ENCODE measurements at regions not wholly inside any gene's neighbourhood (a gene's known extent, or its start where the extent isn't known, plus 50 kb on each side); places are given as distances from the start of the nearest gene placed in this dataset.

DNA sequence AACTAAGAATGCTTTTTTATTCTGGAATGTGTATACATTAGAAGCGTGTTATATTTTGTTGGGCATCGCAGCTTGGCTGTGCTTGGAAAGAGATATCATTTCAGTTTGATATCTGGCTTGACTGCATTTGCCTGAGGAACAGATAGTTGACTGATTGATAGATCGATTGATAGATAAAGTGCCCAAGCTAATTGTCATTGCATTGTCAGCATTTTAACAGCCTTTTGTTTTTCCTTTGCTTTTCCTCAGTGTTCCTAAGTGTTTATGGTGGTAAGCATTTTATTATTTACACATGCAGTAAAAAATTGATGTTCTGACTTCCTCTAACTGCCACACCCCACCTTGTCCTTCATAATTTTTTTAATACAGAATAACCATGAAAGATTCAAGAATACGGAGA, 180.9 kb upstream of the GRIK2 start:
- in situ Hi-C loops (cut with MboI), result no loop called here
- H3K9ac ChIP-seq, result no peak overlapping the region
- WGBS, 2 experiments (ENCODE audit: low coverage in 1 of 2, low lambda C conversion rate in 2 of 2, missing lambda C conversion rate in 2 of 2), result 52 to 67% methylated on average over 4 of the region's 4 CpGs
- no peaks in the 10 kb centered on the region for H3K79me2 ChIP-seq (ENCODE audit: insufficient read depth)
- no peaks in the 10 kb centered on the region for H4K20me1 ChIP-seq (ENCODE audit: insufficient read depth)
- H3K4me2 ChIP-seq (ENCODE audit: unreplicated experiment), result no peak overlapping the region
- no peaks in the 10 kb centered on the region for H3F3A ChIP-seq (ENCODE audit: insufficient read depth)
- DNase-seq, result no peak
- H3K9me2 ChIP-seq (ENCODE audit: insufficient read depth), result no peaks in the 10 kb centered on the region
- H3K9me3 ChIP-seq (ENCODE audit: low read depth), result no peaks in the 10 kb centered on the region
- no peaks in the 10 kb centered on the region for H3K27me3 ChIP-seq (replicated peaks; ENCODE audit: insufficient read depth)
- no peaks in the 10 kb centered on the region for H3K36me3 ChIP-seq (ENCODE audit: low read depth)
- no peak overlapping the region for H3K4me3 ChIP-seq
- no peaks in the 10 kb centered on the region for H3K4me1 ChIP-seq (ENCODE audit: insufficient read depth)
- H2AFZ ChIP-seq, result no peak overlapping the region
- TF ChIP-seq EZH2phosphoT487 (IDR thresholded peaks at IDR 0.05; ENCODE audit: insufficient read depth, low read depth) (no peak), EZH2 (IDR thresholded peaks at IDR 0.05; ENCODE audit: insufficient read depth, poor library complexity, severe bottlenecking) (no peak)
- no peak overlapping the region for H3K27ac ChIP-seq

GRCh38 chr6:101222007-101222406, 171.5 kb upstream of the GRIK2 start:
- Histone ChIP-seq H2AFZ (no peak overlapping the region), H3F3A (ENCODE audit: insufficient read depth) (no peaks in the 10 kb centered on the region), H3K9ac (no peak overlapping the region), H3K36me3 (ENCODE audit: low read depth) (no peaks in the 10 kb centered on the region), H3K9me3 (ENCODE audit: low read depth) (no peaks in the 10 kb centered on the region), H3K79me2 (ENCODE audit: insufficient read depth) (no peaks in the 10 kb centered on the region), H3K27ac (no peak overlapping the region), H3K4me3 (no peak overlapping the region), H3K4me1 (ENCODE audit: insufficient read depth) (no peaks in the 10 kb centered on the region), H4K20me1 (ENCODE audit: insufficient read depth) (no peaks in the 10 kb centered on the region), H3K4me2 (ENCODE audit: unreplicated experiment) (no peak overlapping the region), H3K9me2 (ENCODE audit: insufficient read depth) (no peaks in the 10 kb centered on the region), H3K27me3 (replicated peaks; ENCODE audit: insufficient read depth) (no peaks in the 10 kb centered on the region)
- no peak for TF ChIP-seq EZH2 (IDR thresholded peaks at IDR 0.05; ENCODE audit: insufficient read depth, poor library complexity, severe bottlenecking)
- no peak for TF ChIP-seq EZH2phosphoT487 (IDR thresholded peaks at IDR 0.05; ENCODE audit: insufficient read depth, low read depth)
- in situ Hi-C loops (cut with MboI), result no loop called here
- DNase-seq, result no peak

DNA sequence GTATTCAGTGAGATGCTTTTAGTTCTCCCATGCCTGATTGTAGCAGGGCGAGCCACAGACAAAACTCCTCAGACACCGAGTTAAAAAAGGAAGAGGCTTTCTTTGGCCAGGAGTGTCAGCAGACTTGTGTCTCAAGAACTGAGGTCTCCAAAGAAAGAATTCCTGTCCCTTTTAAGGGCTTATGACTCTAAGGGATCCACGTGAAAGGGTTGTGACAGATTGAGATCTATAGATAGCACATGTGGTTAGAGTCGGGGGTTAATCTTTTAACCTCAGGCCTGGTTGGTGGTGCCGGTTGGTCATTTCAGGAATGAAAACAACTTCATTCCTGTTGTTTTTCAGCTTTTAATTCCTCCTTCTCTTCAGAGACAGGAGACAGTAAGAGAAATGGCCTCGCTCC, 168.8 kb upstream of the GRIK2 start:
- Histone ChIP-seq H2AFZ (no peak overlapping the region), H3K9me3 (ENCODE audit: low read depth) (no peaks in the 10 kb centered on the region), H3K4me2 (ENCODE audit: unreplicated experiment) (no peak overlapping the region), H3K79me2 (ENCODE audit: insufficient read depth) (no peaks in the 10 kb centered on the region), H4K20me1 (ENCODE audit: insufficient read depth) (no peaks in the 10 kb centered on the region), H3K36me3 (ENCODE audit: low read depth) (no peaks in the 10 kb centered on the region), H3K9me2 (ENCODE audit: insufficient read depth) (no peaks in the 10 kb centered on the region), H3K27me3 (replicated peaks; ENCODE audit: insufficient read depth) (no peaks in the 10 kb centered on the region), H3K4me1 (ENCODE audit: insufficient read depth) (no peaks in the 10 kb centered on the region), H3K4me3 (no peak overlapping the region), H3F3A (ENCODE audit: insufficient read depth) (no peaks in the 10 kb centered on the region), H3K27ac (no peak overlapping the region), H3K9ac (no peak overlapping the region)
- no peak for DNase-seq
- TF ChIP-seq EZH2phosphoT487 (IDR thresholded peaks at IDR 0.05; ENCODE audit: insufficient read depth, low read depth) (no peak), EZH2 (IDR thresholded peaks at IDR 0.05; ENCODE audit: insufficient read depth, poor library complexity, severe bottlenecking) (no peak)
- 49 to 52% methylated on average over 6 of the region's 6 CpGs for WGBS, 2 experiments (ENCODE audit: low coverage in 1 of 2, low lambda C conversion rate in 2 of 2, missing lambda C conversion rate in 2 of 2)
- in situ Hi-C loops (cut with MboI), result no loop called here

DNA sequence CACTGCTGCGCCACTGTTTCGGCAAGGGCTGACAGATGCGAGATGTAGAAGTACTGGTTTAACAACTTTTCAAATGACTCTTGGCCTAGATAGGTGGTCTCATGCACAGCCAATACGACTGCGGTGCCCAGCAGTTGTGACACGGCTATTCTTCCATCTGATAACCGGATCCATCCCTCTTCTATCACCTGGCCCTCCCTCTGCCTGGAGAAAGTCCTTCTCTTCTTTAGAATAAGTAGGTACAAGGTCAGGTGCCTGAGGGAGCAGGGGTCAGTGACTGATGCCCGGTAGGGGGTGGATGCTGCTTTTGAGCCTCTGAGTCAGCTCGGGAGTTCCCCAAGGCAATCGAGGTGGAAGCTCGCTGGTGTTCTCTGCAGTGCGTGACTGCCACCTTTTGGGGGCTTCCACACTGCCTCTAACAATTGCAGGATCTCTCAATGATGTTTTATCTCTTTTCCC, 166.8 kb upstream of the GRIK2 start:
- H3K27ac ChIP-seq, result no peak overlapping the region
- no peaks in the 10 kb centered on the region for H4K20me1 ChIP-seq (ENCODE audit: insufficient read depth)
- H3K4me1 ChIP-seq (ENCODE audit: insufficient read depth), result no peaks in the 10 kb centered on the region
- TF ChIP-seq EZH2 (IDR thresholded peaks at IDR 0.05; ENCODE audit: insufficient read depth, poor library complexity, severe bottlenecking) (no peak), EZH2phosphoT487 (IDR thresholded peaks at IDR 0.05; ENCODE audit: insufficient read depth, low read depth) (no peak)
- no peak overlapping the region for H3K9ac ChIP-seq
- H3K9me2 ChIP-seq (ENCODE audit: insufficient read depth), result no peaks in the 10 kb centered on the region
- WGBS, 2 experiments (ENCODE audit: low coverage in 1 of 2, low lambda C conversion rate in 2 of 2, missing lambda C conversion rate in 2 of 2), result 56 to 58% methylated on average over 12 of the region's 12 CpGs
- no peak overlapping the region for H2AFZ ChIP-seq
- H3K27me3 ChIP-seq (replicated peaks; ENCODE audit: insufficient read depth), result no peaks in the 10 kb centered on the region
- in situ Hi-C loops (cut with MboI), result no loop called here
- H3K9me3 ChIP-seq (ENCODE audit: low read depth), result no peaks in the 10 kb centered on the region
- H3F3A ChIP-seq (ENCODE audit: insufficient read depth), result no peaks in the 10 kb centered on the region
- peak; percentile 3 for DNase-seq
- no peak overlapping the region for H3K4me3 ChIP-seq
- H3K36me3 ChIP-seq (ENCODE audit: low read depth), result no peaks in the 10 kb centered on the region
- no peak overlapping the region for H3K4me2 ChIP-seq (ENCODE audit: unreplicated experiment)
- H3K79me2 ChIP-seq (ENCODE audit: insufficient read depth), result no peaks in the 10 kb centered on the region

GRCh38 chr6:101230866-101231265, 162.6 kb upstream of the GRIK2 start:
- H3K79me2 ChIP-seq (ENCODE audit: insufficient read depth), result no peaks in the 10 kb centered on the region
- TF ChIP-seq EZH2 (IDR thresholded peaks at IDR 0.05; ENCODE audit: insufficient read depth, poor library complexity, severe bottlenecking) (no peak), EZH2phosphoT487 (IDR thresholded peaks at IDR 0.05; ENCODE audit: insufficient read depth, low read depth) (no peak)
- H2AFZ ChIP-seq, result no peak overlapping the region
- no peaks in the 10 kb centered on the region for H3K9me2 ChIP-seq (ENCODE audit: insufficient read depth)
- H4K20me1 ChIP-seq (ENCODE audit: insufficient read depth), result no peaks in the 10 kb centered on the region
- H3K36me3 ChIP-seq (ENCODE audit: low read depth), result no peaks in the 10 kb centered on the region
- H3K27ac ChIP-seq, result no peak overlapping the region
- H3K4me2 ChIP-seq (ENCODE audit: unreplicated experiment), result no peak overlapping the region
- H3K4me3 ChIP-seq, result no peak overlapping the region
- no peak for DNase-seq
- H3K27me3 ChIP-seq (replicated peaks; ENCODE audit: insufficient read depth), result no peaks in the 10 kb centered on the region
- no peaks in the 10 kb centered on the region for H3F3A ChIP-seq (ENCODE audit: insufficient read depth)
- WGBS, 2 experiments (ENCODE audit: low coverage in 1 of 2, low lambda C conversion rate in 2 of 2, missing lambda C conversion rate in 2 of 2), result 53 to 54% methylated on average over 5 of the region's 5 CpGs
- H3K4me1 ChIP-seq (ENCODE audit: insufficient read depth), result no peaks in the 10 kb centered on the region
- in situ Hi-C loops (cut with MboI), result no loop called here
- H3K9ac ChIP-seq, result no peak overlapping the region
- no peaks in the 10 kb centered on the region for H3K9me3 ChIP-seq (ENCODE audit: low read depth)

Measured in GM23248 (cell line).